GM12891 (cell line): ENCODE measurements at regions not wholly inside any gene's neighbourhood (a gene's known extent, or its start where the extent isn't known, plus 50 kb on each side); places are given as distances from the start of the nearest gene placed in this dataset.

Source experiments
- POLR2A ChIP-seq: IDR thresholded peaks from 2 replicates; pipeline ENCODE4 v1.6.1; 2011; ENCODE audit warnings: low read depth, low read length, control low read depth
- POU2F2 ChIP-seq: IDR thresholded peaks from 2 replicates; pipeline ENCODE4 v1.6.1; 2011; ENCODE audit warnings: low read depth, mild to moderate bottlenecking, control low read depth, low read length, moderate library complexity
- TAF1 ChIP-seq: IDR thresholded peaks from 2 replicates; pipeline ENCODE4 v1.6.1; 2011; ENCODE audit warnings: low read depth, low read length, control low read depth

- TF ChIP-seq TAF1 (no peak), POLR2A (no peak), POU2F2 (no peak)
Observed at GRCh38 chr15:61624950-61625349, 395.8 kb upstream of the RORA start.
